ENCODE measurements at regions not wholly inside any gene's neighbourhood (a gene's known extent, or its start where the extent isn't known, plus 50 kb on each side); places are given as distances from the start of the nearest gene placed in this dataset.

- no peak for DNase-seq (ENCODE audit: insufficient read length, low spot score, missing footprints)
- Histone ChIP-seq H3K9me3 (ENCODE audit: low read depth, low read length) (no peaks in the 10 kb centered on the region), H3K79me2 (ENCODE audit: insufficient read depth, low read length) (no peaks in the 10 kb centered on the region), H3K36me3 (ENCODE audit: insufficient read depth, low read length) (no peaks in the 10 kb centered on the region), H3K4me2 (ENCODE audit: insufficient read depth, low read length) (no peak overlapping the region), H3K4me3 (ENCODE audit: insufficient read depth, low read length) (no peak overlapping the region), H4K20me1 (ENCODE audit: insufficient read depth, low read length) (no peaks in the 10 kb centered on the region), H3K27me3 (ENCODE audit: insufficient read depth, low read length) (no peaks in the 10 kb centered on the region), H3K4me1 (ENCODE audit: insufficient read depth, low read length) (no peaks in the 10 kb centered on the region), H2AFZ (ENCODE audit: low read length) (no peak overlapping the region), H3K27ac (ENCODE audit: low read depth, low read length) (no peak overlapping the region)
- no peak for TF ChIP-seq CTCF (IDR thresholded peaks at IDR 0.05; ENCODE audit: extremely low read depth, low read depth, low read length)
These were observed 527.1 kb downstream of the STIM2 start for GRCh38 chr4:27387711-27388110.

- Histone ChIP-seq H3K79me2 (ENCODE audit: insufficient read depth, low read length) (no peaks in the 10 kb centered on the region), H3K27ac (ENCODE audit: low read depth, low read length) (no peak overlapping the region), H3K36me3 (ENCODE audit: insufficient read depth, low read length) (no peaks in the 10 kb centered on the region), H3K27me3 (ENCODE audit: insufficient read depth, low read length) (no peaks in the 10 kb centered on the region), H3K4me1 (ENCODE audit: insufficient read depth, low read length) (no peaks in the 10 kb centered on the region), H3K4me2 (ENCODE audit: insufficient read depth, low read length) (no peak overlapping the region), H3K4me3 (ENCODE audit: insufficient read depth, low read length) (no peak overlapping the region), H4K20me1 (ENCODE audit: insufficient read depth, low read length) (no peaks in the 10 kb centered on the region), H2AFZ (ENCODE audit: low read length) (no peak overlapping the region), H3K9me3 (ENCODE audit: low read depth, low read length) (no peaks in the 10 kb centered on the region)
- no peak for DNase-seq (ENCODE audit: insufficient read length, low spot score, missing footprints)
- TF ChIP-seq CTCF (IDR thresholded peaks at IDR 0.05; ENCODE audit: extremely low read depth, low read depth, low read length): no peak
These were observed 537.2 kb downstream of the STIM2 start for GRCh38 chr4:27397886-27398285.

GRCh38 chr4:27398631-27399310 lies 538.1 kb downstream of the STIM2 start:
- Histone ChIP-seq H3K4me1 (ENCODE audit: insufficient read depth, low read length) (no peaks in the 10 kb centered on the region), H3K36me3 (ENCODE audit: insufficient read depth, low read length) (no peaks in the 10 kb centered on the region), H3K27me3 (ENCODE audit: insufficient read depth, low read length) (no peaks in the 10 kb centered on the region), H3K79me2 (ENCODE audit: insufficient read depth, low read length) (no peaks in the 10 kb centered on the region), H3K4me2 (ENCODE audit: insufficient read depth, low read length) (no peak overlapping the region), H3K4me3 (ENCODE audit: insufficient read depth, low read length) (no peak overlapping the region), H4K20me1 (ENCODE audit: insufficient read depth, low read length) (no peaks in the 10 kb centered on the region), H3K9me3 (ENCODE audit: low read depth, low read length) (no peaks in the 10 kb centered on the region), H3K27ac (ENCODE audit: low read depth, low read length) (no peak overlapping the region), H2AFZ (ENCODE audit: low read length) (no peak overlapping the region)
- no peak for TF ChIP-seq CTCF (IDR thresholded peaks at IDR 0.05; ENCODE audit: extremely low read depth, low read depth, low read length)
- DNase-seq (ENCODE audit: insufficient read length, low spot score, missing footprints): no peak

DNA sequence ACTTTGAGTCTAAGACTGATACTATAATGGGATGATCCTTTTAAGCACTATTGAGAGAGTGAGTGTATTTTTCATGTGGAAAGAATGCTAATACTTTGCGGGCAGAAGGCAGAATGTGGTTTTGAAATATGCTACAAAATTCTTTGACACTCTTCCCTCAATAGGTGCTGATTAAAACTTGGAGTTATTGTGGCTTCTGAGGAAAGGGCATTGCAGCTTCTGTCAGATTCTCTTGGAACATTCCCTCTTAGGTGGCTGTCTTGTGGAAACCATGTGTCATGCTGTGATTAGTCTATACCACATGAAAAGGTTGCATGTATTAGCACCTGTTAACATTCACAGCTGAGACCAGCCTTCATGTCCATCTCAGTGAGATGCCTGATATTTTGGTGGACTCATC lies 547.0 kb downstream of the STIM2 start:
- Histone ChIP-seq H3K36me3 (ENCODE audit: insufficient read depth, low read length) (no peaks in the 10 kb centered on the region), H3K9me3 (ENCODE audit: low read depth, low read length) (no peaks in the 10 kb centered on the region), H3K4me2 (ENCODE audit: insufficient read depth, low read length) (no peak overlapping the region), H3K27ac (ENCODE audit: low read depth, low read length) (no peak overlapping the region), H4K20me1 (ENCODE audit: insufficient read depth, low read length) (no peaks in the 10 kb centered on the region), H2AFZ (ENCODE audit: low read length) (no peak overlapping the region), H3K4me1 (ENCODE audit: insufficient read depth, low read length) (no peaks in the 10 kb centered on the region), H3K27me3 (ENCODE audit: insufficient read depth, low read length) (no peaks in the 10 kb centered on the region), H3K4me3 (ENCODE audit: insufficient read depth, low read length) (no peak overlapping the region), H3K79me2 (ENCODE audit: insufficient read depth, low read length) (no peaks in the 10 kb centered on the region)
- TF ChIP-seq CTCF (IDR thresholded peaks at IDR 0.05; ENCODE audit: extremely low read depth, low read depth, low read length): no peak
- no peak for DNase-seq (ENCODE audit: insufficient read length, low spot score, missing footprints)
